DMS153 treated with DMSO at 0.1 percent for 48 hours (cell line): ENCODE measurements at regions not wholly inside any gene's neighbourhood (a gene's known extent, or its start where the extent isn't known, plus 50 kb on each side); places are given as distances from the start of the nearest gene placed in this dataset.
"Not testable (repeated sequence)": the region's sequence is repeated elsewhere in the genome, so short reads cannot be mapped to it uniquely, and the experiment has no call there.

Source experiments
- DNase-seq: peaks from one replicate; lab custom pipeline; 2025; ENCODE audit not compliant: unreplicated experiment; lab: John Stamatoyannopoulos, UW

GRCh38 chrX:18010253-18010652 lies 149.2 kb upstream of the RAI2 start:
- DNase-seq = peak; percentile 38

GRCh38 chrX:18003876-18004275 lies 142.8 kb upstream of the RAI2 start:
- no peak for DNase-seq

GRCh38 chrX:18002791-18003190 lies 141.7 kb upstream of the RAI2 start:
- no peak for DNase-seq

- DNase-seq = no peak
Measured at GRCh38 chrX:17994429-17994828, 133.3 kb upstream of the RAI2 start.

DNA sequence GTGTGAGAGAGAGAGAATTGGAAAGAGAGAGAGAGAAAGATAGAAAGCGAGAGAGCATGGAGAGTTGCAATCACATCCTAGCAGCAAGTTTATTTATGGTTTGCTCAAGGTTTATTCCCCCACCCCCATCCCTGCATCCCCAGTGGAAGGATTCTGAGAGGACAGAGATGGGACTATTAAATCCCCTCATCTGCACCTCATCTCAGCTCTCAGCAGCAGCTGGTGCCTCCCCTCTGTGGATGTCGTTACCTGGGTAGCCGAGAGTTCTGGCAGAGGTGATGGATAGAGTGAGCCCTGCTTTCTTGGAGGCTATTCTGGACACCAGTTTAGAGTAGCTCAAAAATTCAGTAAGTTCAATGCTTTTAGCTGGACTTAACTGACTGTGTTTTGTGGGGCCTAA lies 132.0 kb upstream of the RAI2 start:
- DNase-seq = no peak

GRCh38 chrX:17990532-17990931 lies 129.4 kb upstream of the RAI2 start:
- DNase-seq = no peak

- no peak for DNase-seq
Measured at GRCh38 chrX:17987783-17988182, 126.7 kb upstream of the RAI2 start.

- DNase-seq = no peak
Measured at GRCh38 chrX:17986977-17987376, 125.9 kb upstream of the RAI2 start.

DNA sequence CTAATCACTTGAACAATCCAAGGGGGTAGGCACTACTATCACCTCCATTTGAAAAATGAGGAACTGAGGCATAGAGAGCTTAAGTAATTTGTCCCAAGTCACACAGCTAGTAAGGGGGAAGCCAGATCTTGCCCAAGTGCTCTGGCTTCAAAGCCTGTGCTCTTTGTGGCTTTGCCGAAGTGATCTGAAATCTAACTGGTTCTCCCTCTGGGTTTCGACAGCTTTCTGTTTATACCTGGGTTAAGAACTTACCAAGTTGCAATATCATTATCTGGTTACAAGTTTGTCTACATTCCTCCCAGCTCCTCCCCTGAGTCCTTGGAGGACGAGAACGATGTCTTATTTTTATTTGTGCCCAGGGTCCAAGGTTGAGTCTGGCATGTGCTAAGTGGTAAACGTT lies 125.3 kb upstream of the RAI2 start:
- DNase-seq = no peak

DNA sequence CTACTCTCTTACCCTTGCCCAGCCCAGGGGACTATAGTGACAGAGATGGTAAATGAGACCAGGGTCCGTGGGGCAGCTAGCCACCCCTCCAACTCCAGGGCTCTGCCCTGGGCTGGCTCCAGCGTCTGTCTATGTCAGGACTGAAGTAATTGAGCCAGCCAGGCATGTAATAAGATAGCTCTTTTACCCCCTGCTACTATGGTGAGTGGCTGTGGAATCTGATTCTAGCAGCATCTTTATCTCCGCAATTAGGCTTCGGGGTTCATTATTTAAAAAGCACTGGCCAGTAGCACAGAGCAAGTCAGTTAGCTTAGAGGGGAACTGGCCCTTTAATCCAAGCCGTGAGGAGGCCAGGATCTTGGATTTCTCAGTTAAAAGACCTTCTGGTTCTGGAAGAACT lies 123.3 kb upstream of the RAI2 start:
- DNase-seq = no peak

- no peak for DNase-seq
Measured at GRCh38 chrX:17983389-17983788, 122.3 kb upstream of the RAI2 start.

- no peak for DNase-seq
Measured at GRCh38 chrX:17977696-17978095, 116.6 kb upstream of the RAI2 start.

DNA sequence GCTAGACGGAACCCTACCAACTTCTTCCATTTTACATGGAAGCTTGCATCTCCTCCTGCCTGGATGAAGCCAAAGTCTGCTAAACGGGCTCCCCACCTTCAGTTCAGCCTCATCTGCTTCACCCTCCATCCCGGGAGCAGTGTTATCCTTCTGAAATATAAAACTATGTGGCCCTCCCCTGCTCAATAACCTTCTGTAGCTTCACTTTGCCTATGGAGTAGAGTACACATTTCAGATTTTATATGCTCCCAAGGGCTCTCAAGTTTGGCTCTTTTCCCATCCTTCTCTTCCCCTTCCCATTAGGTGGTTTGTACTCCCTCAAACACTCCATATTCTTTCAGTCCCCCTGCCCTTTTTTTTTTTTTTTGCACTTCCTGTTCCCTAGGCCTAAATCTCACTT lies 115.9 kb upstream of the RAI2 start:
- no peak for DNase-seq

GRCh38 chrX:17975349-17975748 lies 114.3 kb upstream of the RAI2 start:
- not testable (repeated sequence) for DNase-seq

DNA sequence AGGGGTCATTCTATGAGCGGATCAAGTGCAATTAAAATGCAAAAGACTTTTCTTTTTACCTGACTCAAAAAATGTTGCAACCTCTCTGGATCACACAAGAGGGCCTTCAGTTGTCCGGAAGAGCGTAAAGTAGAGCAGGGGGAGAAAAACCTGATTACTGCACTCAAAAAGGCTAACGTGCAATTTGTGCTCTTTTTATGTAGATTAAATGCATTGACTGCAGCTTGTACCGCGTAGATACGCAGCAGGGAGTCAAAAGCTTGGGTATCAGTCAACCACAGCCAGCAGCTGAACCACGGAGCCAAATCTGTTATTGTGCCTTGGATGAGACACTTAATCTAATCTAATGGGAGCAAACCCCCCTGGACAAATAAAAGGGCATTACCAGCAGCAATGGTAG lies 107.3 kb upstream of the RAI2 start:
- DNase-seq = peak; percentile 7

DNA sequence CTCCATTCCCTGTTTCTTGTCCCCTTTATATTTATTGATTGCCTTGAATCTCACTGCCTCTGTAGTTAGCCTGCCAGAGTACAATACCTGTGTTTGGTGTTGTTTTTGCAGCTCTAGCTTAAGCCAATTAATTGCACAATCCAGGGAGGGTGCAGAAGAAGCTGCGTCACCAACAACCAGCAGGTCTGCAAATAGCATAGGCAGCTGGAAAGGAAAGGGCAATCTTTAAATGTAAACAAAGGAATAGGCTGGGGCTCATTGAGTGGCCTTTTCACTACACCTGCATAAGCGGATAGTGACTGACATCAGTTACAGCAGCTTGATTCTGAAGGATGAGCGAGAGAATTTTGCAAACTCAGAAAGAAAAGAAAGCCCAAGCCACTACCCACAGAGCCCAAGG lies 106.8 kb upstream of the RAI2 start:
- DNase-seq = peak; percentile 30

DNA sequence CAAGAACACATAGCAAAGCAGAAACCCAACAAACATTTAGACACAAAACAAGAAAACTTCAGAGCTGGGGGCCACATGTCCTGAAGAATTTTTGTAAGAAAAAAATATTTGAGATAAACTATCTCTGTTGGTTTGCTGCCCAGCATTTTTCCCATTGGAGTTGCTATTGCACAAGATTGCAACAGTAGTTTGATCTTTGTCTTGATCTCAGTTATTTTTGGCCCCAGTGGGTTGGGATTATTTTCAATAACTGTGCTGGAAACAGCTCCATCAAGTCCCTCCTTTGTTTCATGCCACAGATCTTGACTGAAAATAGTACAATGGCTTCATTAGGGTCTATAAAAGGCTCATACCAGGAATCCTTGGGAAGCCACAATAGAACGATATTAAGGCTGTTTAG lies 103.8 kb upstream of the RAI2 start:
- DNase-seq = no peak

- no peak for DNase-seq
Measured at GRCh38 chrX:17960891-17961290, 99.8 kb upstream of the RAI2 start.

DNA sequence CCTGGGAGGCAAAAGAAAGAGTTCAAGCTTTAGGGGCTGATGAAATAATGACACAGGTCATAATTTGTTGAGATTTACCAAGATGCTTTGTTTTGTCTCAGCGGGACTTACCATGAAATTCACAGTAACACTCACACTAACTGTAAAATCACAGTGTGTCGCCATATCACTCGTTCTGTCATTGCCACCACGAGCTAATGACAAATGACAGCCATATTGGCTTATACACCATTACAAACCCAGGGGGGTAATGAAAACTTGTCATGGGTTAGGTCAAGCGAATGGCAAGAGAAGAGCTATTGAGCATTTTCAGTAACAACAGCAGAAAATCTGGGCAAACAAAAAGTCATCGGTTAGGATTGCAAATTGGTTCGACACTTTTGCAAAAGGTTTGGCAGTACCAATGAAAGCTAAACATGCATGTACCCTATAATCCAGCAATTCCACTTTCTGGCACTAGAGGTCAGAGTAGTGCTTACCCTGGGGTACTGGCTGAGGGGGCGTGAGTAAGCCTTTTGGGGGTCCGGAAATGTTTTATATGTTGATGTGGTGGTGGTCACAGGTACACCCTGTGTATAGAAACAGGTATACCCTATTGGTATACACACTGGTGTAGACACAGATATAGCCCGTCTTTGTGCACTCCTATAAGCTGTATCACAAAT lies 83.9 kb upstream of the RAI2 start:
- no peak for DNase-seq

DNA sequence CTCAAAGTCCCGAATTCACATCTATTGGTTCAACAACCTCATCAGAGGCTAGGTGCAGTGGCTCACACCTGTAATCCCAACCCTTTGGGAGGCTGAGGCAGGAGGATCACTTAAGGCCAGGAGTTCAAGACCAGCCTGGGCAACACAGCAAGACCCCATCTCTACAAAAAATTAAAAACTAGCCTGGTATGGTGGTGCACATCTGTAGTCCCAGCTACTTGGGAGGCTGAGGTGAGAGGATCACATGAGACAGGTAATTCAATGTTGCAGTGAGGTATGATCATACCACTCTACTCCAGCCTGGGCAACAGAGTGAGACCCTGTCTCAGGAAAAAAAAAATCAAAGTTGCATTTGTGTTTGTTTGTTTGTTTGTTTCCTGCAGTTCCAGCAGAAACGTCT lies 80.1 kb upstream of the RAI2 start:
- not testable (repeated sequence) for DNase-seq

DNA sequence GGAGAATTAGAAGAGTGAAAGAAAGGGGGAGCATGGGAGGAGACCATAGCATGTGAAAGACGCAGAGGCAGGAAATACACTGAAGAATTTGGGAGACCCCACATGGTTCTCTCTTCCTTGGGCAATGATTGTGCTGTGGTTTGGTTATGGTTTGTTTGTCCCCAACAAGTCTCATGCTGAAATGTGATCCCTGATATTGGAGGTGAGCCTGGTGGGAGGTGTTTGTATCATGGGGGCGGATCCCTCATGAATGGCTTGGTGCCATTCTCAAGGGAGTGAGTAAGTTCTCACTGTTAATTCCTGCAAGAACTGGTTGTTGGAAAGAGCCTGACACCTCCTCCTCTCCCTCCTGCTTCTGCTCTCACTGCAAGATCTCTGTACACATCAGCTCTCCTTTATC lies 78.6 kb upstream of the RAI2 start:
- DNase-seq = no peak

DNA sequence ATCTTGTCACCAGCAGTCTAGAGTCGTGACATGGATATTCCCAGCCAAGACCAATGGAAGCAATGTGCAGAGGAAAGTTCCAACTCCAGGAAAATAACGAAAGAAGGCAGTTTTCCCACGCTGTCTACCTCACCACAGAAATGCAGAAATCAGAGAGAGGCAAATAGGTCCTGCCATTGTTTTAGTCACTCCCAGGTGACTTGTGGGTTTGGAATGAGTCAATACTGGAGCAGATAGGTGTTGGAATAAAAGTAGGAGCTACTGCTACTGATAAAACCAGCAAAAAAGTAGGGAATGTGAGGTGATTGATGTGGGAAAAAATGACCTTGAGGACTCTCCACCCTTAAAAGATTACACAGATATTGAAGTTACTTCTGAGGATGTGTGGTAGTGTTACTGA lies 72.8 kb upstream of the RAI2 start:
- DNase-seq = no peak

GRCh38 chrX:17932781-17933180 lies 71.7 kb upstream of the RAI2 start:
- DNase-seq = no peak

- DNase-seq = no peak
Measured at GRCh38 chrX:17931855-17932254, 70.8 kb upstream of the RAI2 start.
